OCI-LY3 (cell line): ENCODE measurements at regions not wholly inside any gene's neighbourhood (a gene's known extent, or its start where the extent isn't known, plus 50 kb on each side); places are given as distances from the start of the nearest gene placed in this dataset.
"Not testable (repeated sequence)": the region's sequence is repeated elsewhere in the genome, so short reads cannot be mapped to it uniquely, and the experiment has no call there.

ENCODE experiments used
- H2AFZ ChIP-seq: fragments of 200-600, 300-600 bp; shearing (Covaris generic); 2 replicates; pipeline ENCODE4 v1.6.0; 2014; ENCODE audit warnings: antibody characterized with exemption, low read depth, low read length
- H3K27ac ChIP-seq: fragments of 200-600, 300-600 bp; sonication (generic); 2 replicates; pipeline ENCODE4 v1.5.1; 2014; ENCODE audit warnings: mild to moderate bottlenecking, low read length, moderate library complexity, mixed read lengths
- H3K27me3 ChIP-seq: fragments of 200-600, 300-600 bp; sonication (generic); 2 replicates; pipeline ENCODE4 v1.6.1; 2014; ENCODE audit warnings: low read depth, low read length, mixed read lengths
- H3K36me3 ChIP-seq: fragments of 200-600, 300-600 bp; sonication (generic); replicated peaks from 2 replicates; pipeline ENCODE3; 2014; ENCODE audit warnings: low read depth, low read length, mixed read lengths
- H3K4me1 ChIP-seq: fragments of 300-600, 200-600 bp; sonication (generic); 2 replicates; pipeline ENCODE4 v1.6.1; 2014; ENCODE audit warnings: low read length, mixed read lengths
- H3K4me2 ChIP-seq: fragments of 200-600, 300-600 bp; sonication (generic); 2 replicates; pipeline ENCODE4 v1.6.1; 2014; ENCODE audit warnings: low read length, mixed read lengths
- H3K4me3 ChIP-seq: fragments of 300-600, 200-600 bp; sonication (generic); 2 replicates; pipeline ENCODE4 v1.5.1; 2014; ENCODE audit warnings: antibody characterized with exemption, mild to moderate bottlenecking, low read length, moderate library complexity
- H3K79me2 ChIP-seq: fragments of 300-600, 200-600 bp; shearing (Covaris generic); 2 replicates; pipeline ENCODE4 v1.6.1; 2014; ENCODE audit warnings: mild to moderate bottlenecking, low read length, mixed read lengths
- H3K9ac ChIP-seq: fragments of 300-600, 200-600 bp; shearing (Covaris generic); 2 replicates; pipeline ENCODE4 v1.6.0; 2014; ENCODE audit warnings: mild to moderate bottlenecking, low read length, moderate library complexity
- H3K9me3 ChIP-seq: fragments of 200-600, 300-600 bp; shearing (Covaris generic); 2 replicates; pipeline ENCODE4 v1.6.1; 2014; ENCODE audit warnings: low read length, mixed read lengths; ENCODE audit not compliant: insufficient read depth
- H4K20me1 ChIP-seq: fragments of 200-600, 300-600 bp; sonication (generic); 2 replicates; pipeline ENCODE4 v1.6.1; 2016; ENCODE audit warnings: low read length, mixed read lengths; ENCODE audit not compliant: insufficient read depth
- EZH2phosphoT487 ChIP-seq: fragments of 200-600 bp; shearing (Covaris generic); IDR thresholded peaks from 2 replicates; pipeline ENCODE4 v1.6.1; 2018; ENCODE audit warnings: antibody characterized with exemption, mixed run types, low read depth
- TF ChIP-seq, protein P1 (sequence below): fragments of 200-600, 300-600 bp; sonication (generic); IDR thresholded peaks from 2 replicates; pipeline ENCODE4 v1.5.1; 2014; ENCODE audit warnings: antibody characterized with exemption, low read length, low read depth

DNA sequence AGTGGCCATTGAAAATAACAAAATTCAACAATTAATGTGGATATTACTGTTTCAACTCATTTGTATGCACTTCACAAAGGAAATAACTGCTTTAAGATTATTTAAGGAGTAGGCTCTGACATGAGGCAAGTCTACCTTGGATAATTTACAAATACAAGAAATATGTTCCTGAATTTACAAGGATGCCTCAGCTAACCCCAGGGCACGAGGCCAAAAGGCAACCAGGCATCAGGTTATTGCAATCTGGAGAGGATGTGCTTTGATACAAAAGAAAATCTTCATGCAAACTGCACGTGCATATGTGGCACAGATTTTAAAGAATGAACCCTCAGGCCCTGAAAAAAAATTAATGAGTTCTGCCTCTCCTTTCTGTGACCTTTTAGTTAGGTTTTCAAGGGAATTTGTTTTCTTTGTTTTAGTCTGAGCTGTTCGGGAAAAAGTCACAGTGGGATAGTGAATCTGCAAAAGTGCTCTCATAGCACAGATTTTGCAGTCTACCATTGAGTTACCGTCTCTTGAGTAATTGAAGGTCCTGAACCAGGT is 1304.2 kb upstream of the ADGRL4 start:
- no peaks in the 10 kb centered on the region for H3K9me3 ChIP-seq
- H3K79me2 ChIP-seq, result no peaks in the 10 kb centered on the region
- no peaks in the 10 kb centered on the region for H3K27me3 ChIP-seq
- TF ChIP-seq EZH2phosphoT487, result no peak
- TF ChIP-seq, protein P1, sequence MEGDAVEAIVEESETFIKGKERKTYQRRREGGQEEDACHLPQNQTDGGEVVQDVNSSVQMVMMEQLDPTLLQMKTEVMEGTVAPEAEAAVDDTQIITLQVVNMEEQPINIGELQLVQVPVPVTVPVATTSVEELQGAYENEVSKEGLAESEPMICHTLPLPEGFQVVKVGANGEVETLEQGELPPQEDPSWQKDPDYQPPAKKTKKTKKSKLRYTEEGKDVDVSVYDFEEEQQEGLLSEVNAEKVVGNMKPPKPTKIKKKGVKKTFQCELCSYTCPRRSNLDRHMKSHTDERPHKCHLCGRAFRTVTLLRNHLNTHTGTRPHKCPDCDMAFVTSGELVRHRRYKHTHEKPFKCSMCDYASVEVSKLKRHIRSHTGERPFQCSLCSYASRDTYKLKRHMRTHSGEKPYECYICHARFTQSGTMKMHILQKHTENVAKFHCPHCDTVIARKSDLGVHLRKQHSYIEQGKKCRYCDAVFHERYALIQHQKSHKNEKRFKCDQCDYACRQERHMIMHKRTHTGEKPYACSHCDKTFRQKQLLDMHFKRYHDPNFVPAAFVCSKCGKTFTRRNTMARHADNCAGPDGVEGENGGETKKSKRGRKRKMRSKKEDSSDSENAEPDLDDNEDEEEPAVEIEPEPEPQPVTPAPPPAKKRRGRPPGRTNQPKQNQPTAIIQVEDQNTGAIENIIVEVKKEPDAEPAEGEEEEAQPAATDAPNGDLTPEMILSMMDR, result no peak
- H3K36me3 ChIP-seq, result no peaks in the 10 kb centered on the region
- no peak overlapping the region for H3K4me3 ChIP-seq
- H3K27ac ChIP-seq, result no peak overlapping the region
- H4K20me1 ChIP-seq, result no peaks in the 10 kb centered on the region
- no peak overlapping the region for H3K4me2 ChIP-seq
- H3K9ac ChIP-seq, result no peak overlapping the region
- no peaks in the 10 kb centered on the region for H3K4me1 ChIP-seq
- no peak overlapping the region for H2AFZ ChIP-seq

DNA sequence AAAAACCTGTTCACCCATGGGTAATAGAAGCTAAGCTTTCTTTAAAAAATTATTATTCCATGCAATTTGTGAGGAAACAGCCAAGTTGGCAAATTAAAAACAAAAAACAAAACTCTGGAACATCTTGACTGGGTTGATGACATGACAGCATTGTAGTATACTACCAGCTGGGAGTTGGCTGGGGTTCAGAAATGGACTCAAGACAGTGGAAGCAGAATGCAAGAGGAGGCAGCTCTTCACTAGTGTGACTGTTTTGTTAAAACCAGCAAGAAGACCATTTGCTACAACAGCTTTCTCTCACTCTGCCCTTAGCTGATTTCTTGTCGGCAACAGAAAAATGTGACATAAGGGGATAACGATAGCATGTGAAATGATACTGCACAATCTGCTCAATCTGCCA is 1298.9 kb upstream of the ADGRL4 start:
- H2AFZ ChIP-seq, result no peak overlapping the region
- H3K36me3 ChIP-seq, result no peaks in the 10 kb centered on the region
- H4K20me1 ChIP-seq, result no peaks in the 10 kb centered on the region
- no peaks in the 10 kb centered on the region for H3K27me3 ChIP-seq
- no peaks in the 10 kb centered on the region for H3K79me2 ChIP-seq
- H3K27ac ChIP-seq, result no peak overlapping the region
- no peak overlapping the region for H3K4me3 ChIP-seq
- H3K9ac ChIP-seq, result no peak overlapping the region
- no peaks in the 10 kb centered on the region for H3K9me3 ChIP-seq
- H3K4me2 ChIP-seq, result no peak overlapping the region
- TF ChIP-seq, protein P1, result no peak
- TF ChIP-seq EZH2phosphoT487, result no peak
- no peaks in the 10 kb centered on the region for H3K4me1 ChIP-seq

DNA sequence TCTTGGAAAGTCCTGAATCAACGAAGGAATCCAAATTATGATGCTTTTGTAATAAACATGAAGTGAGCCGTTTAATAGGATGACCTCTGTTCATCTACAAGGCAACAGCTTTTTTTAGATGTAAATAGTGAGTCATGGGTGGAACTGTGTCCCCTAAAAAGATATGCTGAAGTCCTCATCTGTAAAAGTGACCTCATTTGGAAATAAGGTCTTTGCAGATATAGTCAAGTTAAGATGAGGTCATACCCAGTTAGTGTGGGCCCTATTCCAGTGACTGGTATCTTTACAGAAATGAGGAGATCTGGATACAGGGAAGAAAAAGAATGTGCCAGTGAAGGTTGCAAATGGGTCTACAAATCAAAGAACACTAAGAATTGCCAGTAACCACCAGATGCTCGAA is 1287.3 kb upstream of the ADGRL4 start:
- H3K79me2 ChIP-seq, result no peaks in the 10 kb centered on the region
- H3K27ac ChIP-seq, result no peak overlapping the region
- no peaks in the 10 kb centered on the region for H3K36me3 ChIP-seq
- no peaks in the 10 kb centered on the region for H3K4me1 ChIP-seq
- H3K4me2 ChIP-seq, result no peak overlapping the region
- H3K9me3 ChIP-seq, result no peaks in the 10 kb centered on the region
- H4K20me1 ChIP-seq, result no peaks in the 10 kb centered on the region
- no peaks in the 10 kb centered on the region for H3K27me3 ChIP-seq
- no peak overlapping the region for H3K9ac ChIP-seq
- TF ChIP-seq, protein P1, result no peak
- no peak for TF ChIP-seq EZH2phosphoT487
- no peak overlapping the region for H3K4me3 ChIP-seq
- H2AFZ ChIP-seq, result no peak overlapping the region

DNA sequence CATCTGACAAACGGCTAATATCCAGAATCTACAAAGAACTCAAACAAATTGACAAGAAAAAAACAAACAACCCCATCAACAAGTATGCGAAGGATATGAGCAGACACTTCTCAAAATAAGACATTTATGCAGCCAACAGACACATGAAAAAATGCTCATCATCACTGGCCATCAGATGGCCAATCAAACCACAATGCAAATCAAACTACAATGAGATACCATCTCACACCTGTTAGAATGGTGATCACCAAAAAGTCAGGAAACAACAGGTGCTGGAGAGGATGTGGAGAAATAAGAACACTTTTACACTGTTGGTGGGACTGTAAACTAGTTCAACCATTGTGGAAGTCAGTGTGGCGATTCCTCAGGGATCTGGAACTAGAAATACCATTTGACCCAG is 1282.2 kb upstream of the ADGRL4 start:
- H3K9ac ChIP-seq, H3K4me2 ChIP-seq, H3K79me2 ChIP-seq, H3K9me3 ChIP-seq, H3K4me1 ChIP-seq, H4K20me1 ChIP-seq, H2AFZ ChIP-seq, H3K4me3 ChIP-seq, H3K27me3 ChIP-seq, H3K27ac ChIP-seq, H3K36me3 ChIP-seq: not testable (repeated sequence)

DNA sequence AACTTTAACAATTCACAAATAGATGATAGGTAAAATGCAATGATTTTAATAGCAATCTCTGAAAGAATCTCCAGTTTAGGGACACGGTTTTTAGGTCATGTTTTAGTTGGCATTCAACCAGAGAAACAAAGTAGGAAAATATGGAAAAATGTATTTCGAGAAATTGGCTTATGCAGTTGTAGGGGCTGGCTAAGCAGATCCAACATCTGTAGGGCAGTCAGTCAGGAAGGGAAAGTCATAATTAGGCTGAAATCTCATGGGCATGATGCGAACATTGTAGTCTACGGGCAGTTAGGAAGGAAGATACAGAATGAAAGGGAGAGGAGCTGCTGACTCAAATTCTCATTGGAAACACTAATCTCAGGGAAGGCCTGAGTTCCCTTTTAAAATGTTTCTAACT is 1276.0 kb upstream of the ADGRL4 start:
- Histone ChIP-seq H3K36me3 (no peaks in the 10 kb centered on the region), H3K79me2 (no peaks in the 10 kb centered on the region), H3K4me2 (no peak overlapping the region), H3K27ac (no peak overlapping the region), H4K20me1 (no peaks in the 10 kb centered on the region), H3K4me1 (peaks cover 3% of the 10 kb centered on the region; the same call in 1 of the 2 replicates), H3K9me3 (no peaks in the 10 kb centered on the region), H2AFZ (no peak overlapping the region), H3K9ac (no peak overlapping the region), H3K4me3 (no peak overlapping the region), H3K27me3 (no peaks in the 10 kb centered on the region)
- TF ChIP-seq EZH2phosphoT487, result no peak
- TF ChIP-seq, protein P1, result no peak
